ENCODE measurements at regions not wholly inside any gene's neighbourhood (a gene's known extent, or its start where the extent isn't known, plus 50 kb on each side); places are given as distances from the start of the nearest gene placed in this dataset.

- TF ChIP-seq POLR2AphosphoS5 (IDR thresholded peaks at IDR 0.05; ENCODE audit: low read depth, low read length) (no peak), POLR2A (IDR thresholded peaks at IDR 0.05; ENCODE audit: low read depth, low read length) (no peak)
These were observed 606.1 kb upstream of the SLIT2 start for GRCh38 chr4:19645589-19645988.
